Adrenal gland (tissue), 9 donors: ENCODE measurements at regions not wholly inside any gene's neighbourhood (a gene's known extent, or its start where the extent isn't known, plus 50 kb on each side); places are given as distances from the start of the nearest gene placed in this dataset.

Source experiments
- DNase-seq, 7 donors: peaks; one replicate each; pipeline ENCODE4 v3.0.0-alpha.2; 2019 to 2020
- H3K27ac ChIP-seq, 5 donors: fragments of 200-600 bp; sonication (generic) in 4 of 5; 1 replicate in 3 of 5; 2 replicates in 2 of 5; pipeline versions ENCODE4 v1.5.1 to v1.8.0; 2016 to 2020; ENCODE audit warnings: mild to moderate bottlenecking in 1 of 5
- H3K27me3 ChIP-seq: fragments of 200-600 bp; 2 replicates; pipeline ENCODE4 v1.8.0; 2021
- H3K36me3 ChIP-seq, 2 donors: fragments of 200-600 bp; replicated peaks in 1 of 2; 1 replicate in 1 of 2; 2 replicates in 1 of 2; pipeline versions ENCODE4 v1.5.1 to v1.8.0; 2018 to 2022
- H3K4me1 ChIP-seq, 2 donors: fragments of 200-600 bp; replicated peaks in 1 of 2; 1 replicate in 1 of 2; 2 replicates in 1 of 2; pipeline versions ENCODE4 v1.5.1 to v1.8.0; 2018 to 2021
- H3K4me3 ChIP-seq, 4 donors: fragments of 200-600 bp; sonication (generic) in 3 of 4; one replicate each; pipeline ENCODE4 v1.5.1; 2016 to 2018
- H3K9me3 ChIP-seq, 3 donors: fragments of 200-600 bp; sonication (generic) in 1 of 3; replicated peaks in 1 of 3; 1 replicate in 2 of 3; 2 replicates in 1 of 3; pipeline versions ENCODE4 v1.5.1 to v1.8.0; 2016 to 2021
- CTCF ChIP-seq, 6 experiments: fragments of 450-650 bp in 4 of 6; fragments of 200-600 bp in 2 of 6; sonication (generic) in 1 of 6; IDR thresholded peaks; 1 replicate in 5 of 6; 2 replicates in 1 of 6; pipeline versions ENCODE4 v1.5.1 to v1.8.0; 2016 to 2021; ENCODE audit warnings: antibody characterized with exemption in 6 of 6, mild to moderate bottlenecking in 2 of 6, moderate library complexity in 1 of 6
- POLR2A ChIP-seq, 2 donors: fragments of 450-650 bp; IDR thresholded peaks; one replicate each; pipeline ENCODE4 v1.6.1; 2017; ENCODE audit warnings: antibody characterized with exemption in 2 of 2, mild to moderate bottlenecking in 2 of 2, moderate library complexity in 1 of 2
- WGBS, 4 donors: extraction: QIAGEN DNeasy Blood & Tissue Kit in 2 of 4; methylation state at CpG; one replicate each; pipeline versions ENCODE4 v1.1.5 to v1.1.7; 2013 to 2017; 5-methylcytosine and 5-hydroxymethylcytosine counted together
- intact Hi-C, 2 donors: fragments of 100-400 bp; cut with DNase I; formaldehyde crosslinking; loops; one replicate each; pipeline versions ENCODE4 v1.14.1 to v1.15.0; 2022 to 2023
- donor health status: healthy with polysubstance abuse.
- donor health status: Bipolar disorder and iron deficiency.
- donor health status: DM: yes; HTN: yes; CAD: no.
- donor health status: DM: no; HTN: no; CAD: no.
- donor health status: DM: no; HTN: no; CAD: no.

GRCh38 chr15:61724251-61724939 lies 335.9 kb downstream of the VPS13C start:
- no peaks in the 10 kb centered on the region for H3K27me3 ChIP-seq
- no peaks in the 10 kb centered on the region for H3K9me3 ChIP-seq
- WGBS, 4 donors, result 71 to 87% (median 85%) methylated on average over 4 to 12 of the region's 12 CpGs
- H3K36me3 ChIP-seq, result no peaks in the 10 kb centered on the region
- H3K4me1 ChIP-seq, result no peaks in the 10 kb centered on the region
- intact Hi-C loops, result no loop called here
- TF ChIP-seq CTCF (IDR thresholded peaks at IDR 0.05) (no peak), POLR2A (IDR thresholded peaks at IDR 0.05) (no peak)
- H3K27ac ChIP-seq, result no peak overlapping the region
- DNase-seq, result no peak
- no peak overlapping the region for H3K4me3 ChIP-seq

GRCh38 chr15:61721418-61721817 lies 338.8 kb downstream of the VPS13C start:
- H3K9me3 ChIP-seq, result no peaks in the 10 kb centered on the region
- no peak overlapping the region for H3K4me3 ChIP-seq
- no peaks in the 10 kb centered on the region for H3K36me3 ChIP-seq
- no peak for DNase-seq
- TF ChIP-seq CTCF (IDR thresholded peaks at IDR 0.05), result no peak
- no peak for TF ChIP-seq POLR2A (IDR thresholded peaks at IDR 0.05)
- H3K27me3 ChIP-seq, result no peaks in the 10 kb centered on the region
- no peaks in the 10 kb centered on the region for H3K4me1 ChIP-seq
- intact Hi-C loops, result no loop called here
- no peak overlapping the region for H3K27ac ChIP-seq
- 84 to 96% (median 93%) methylated on average over 4 of the region's 4 CpGs for WGBS, 4 donors

GRCh38 chr15:61720197-61720704 lies 340.0 kb downstream of the VPS13C start:
- Histone ChIP-seq H3K27ac (no peak overlapping the region), H3K4me3 (no peak overlapping the region), H3K27me3 (no peaks in the 10 kb centered on the region), H3K9me3 (no peaks in the 10 kb centered on the region), H3K36me3 (no peaks in the 10 kb centered on the region), H3K4me1 (no peaks in the 10 kb centered on the region)
- intact Hi-C loops, result no loop called here
- WGBS, 4 donors, result 79 to 92% (median 91%) methylated on average over 5 of the region's 5 CpGs
- no peak for DNase-seq
- no peak for TF ChIP-seq POLR2A (IDR thresholded peaks at IDR 0.05)
- TF ChIP-seq CTCF (IDR thresholded peaks at IDR 0.05), result no peak

- Histone ChIP-seq H3K36me3 (no peaks in the 10 kb centered on the region), H3K27ac (no peak overlapping the region), H3K4me3 (no peak overlapping the region), H3K27me3 (no peaks in the 10 kb centered on the region), H3K4me1 (no peaks in the 10 kb centered on the region), H3K9me3 (no peaks in the 10 kb centered on the region)
- no peak for TF ChIP-seq POLR2A (IDR thresholded peaks at IDR 0.05)
- no peak for TF ChIP-seq CTCF (IDR thresholded peaks at IDR 0.05)
- DNase-seq, result no peak
- intact Hi-C loops, result no loop called here
Observed at GRCh38 chr15:61715082-61715481, 345.2 kb downstream of the VPS13C start.
